GM12872 (cell line): ENCODE measurements at regions not wholly inside any gene's neighbourhood (a gene's known extent, or its start where the extent isn't known, plus 50 kb on each side); places are given as distances from the start of the nearest gene placed in this dataset.

Source experiments
- CTCF ChIP-seq: IDR thresholded peaks from 3 replicates; pipeline ENCODE4 v1.5.1; 2011; ENCODE audit warnings: low read depth, mild to moderate bottlenecking, low read length, moderate library complexity; ENCODE audit not compliant: insufficient read depth

- no peak for TF ChIP-seq CTCF
These were observed 200.8 kb upstream of the ADGRL4 start for GRCh38 chr1:79207331-79207730.

- no peak for TF ChIP-seq CTCF
These were observed 198.4 kb upstream of the ADGRL4 start for GRCh38 chr1:79204779-79205479.

GRCh38 chr1:79198832-79199231 lies 192.3 kb upstream of the ADGRL4 start:
- no peak for TF ChIP-seq CTCF

DNA sequence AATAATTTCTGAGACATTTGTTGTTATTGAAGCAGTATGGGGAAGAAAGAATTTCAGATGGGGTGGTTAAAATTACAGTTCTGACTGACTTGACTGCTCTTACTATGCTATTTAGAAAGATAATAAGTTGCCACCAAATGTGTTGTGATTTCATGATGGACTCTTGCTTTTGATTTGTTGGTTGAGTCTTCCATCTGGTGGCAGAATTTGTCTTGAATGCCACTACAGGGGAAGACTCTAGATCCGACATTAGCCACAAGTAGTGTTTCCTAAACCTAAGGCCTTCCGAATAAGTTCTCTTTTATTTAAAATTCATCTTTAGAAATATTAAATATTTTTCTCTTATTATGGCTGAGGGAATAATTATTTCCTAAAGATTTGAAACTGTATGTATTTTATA lies 190.9 kb upstream of the ADGRL4 start:
- peak; percentile 31; the same call in 1 of the 3 replicates for TF ChIP-seq CTCF

GRCh38 chr1:79196211-79196610 lies 189.7 kb upstream of the ADGRL4 start:
- no peak for TF ChIP-seq CTCF

DNA sequence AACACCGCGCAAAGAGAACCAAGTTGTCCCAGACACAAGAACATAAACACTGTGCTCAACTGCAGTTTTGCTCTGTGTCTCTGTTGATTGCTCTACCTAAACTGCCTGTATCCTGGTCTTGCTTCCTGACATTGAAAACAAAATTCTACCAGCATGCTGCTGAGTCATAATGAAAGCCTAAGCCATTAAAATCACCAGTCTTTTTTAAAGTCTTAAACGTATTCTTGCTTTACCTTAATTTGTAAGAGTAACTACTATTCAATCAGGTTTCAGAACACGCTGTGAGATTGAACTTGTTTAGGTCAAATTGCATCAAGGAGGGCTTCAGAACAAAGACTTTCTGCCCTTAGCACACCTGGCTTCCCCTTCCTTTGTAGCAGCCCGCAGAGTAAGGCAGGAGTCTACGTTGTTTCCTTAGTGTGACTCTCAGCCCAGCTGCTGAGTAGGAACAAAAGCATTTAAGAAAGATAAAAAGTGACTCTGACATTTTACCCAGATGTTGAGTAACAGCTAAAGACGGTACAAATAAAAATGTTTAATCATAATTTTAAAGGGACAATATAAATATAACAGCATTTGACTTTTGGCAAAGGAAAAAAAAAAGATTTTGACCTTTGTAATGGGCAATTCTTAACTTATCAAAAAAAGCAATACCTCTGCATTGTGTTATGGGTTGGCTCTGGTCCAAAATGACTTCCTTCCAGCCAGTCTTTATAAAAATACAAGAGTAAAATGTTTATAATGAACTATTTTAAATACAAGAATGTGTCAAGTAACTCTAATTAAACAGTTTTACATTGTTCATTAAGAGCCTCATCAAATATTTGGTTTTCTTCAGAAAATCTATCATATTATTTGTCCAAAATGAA lies 186.9 kb upstream of the ADGRL4 start:
- no peak for TF ChIP-seq CTCF

GRCh38 chr1:79190074-79190473 lies 183.5 kb upstream of the ADGRL4 start:
- no peak for TF ChIP-seq CTCF
